Prostate gland (tissue), 2 donors: ENCODE measurements at regions not wholly inside any gene's neighbourhood (a gene's known extent, or its start where the extent isn't known, plus 50 kb on each side); places are given as distances from the start of the nearest gene placed in this dataset.

Source experiments
- DNase-seq: peaks from one replicate; pipeline ENCODE4 v3.0.0-alpha.2; 2019; ENCODE audit warnings: low spot score
- H3K27ac ChIP-seq, 2 donors: fragments of 200-600 bp; sonication (generic); 2 replicates each; pipeline ENCODE4 v1.5.1; 2017 to 2019
- H3K27me3 ChIP-seq: fragments of 200-600 bp; sonication (generic); replicated peaks from 2 replicates; pipeline ENCODE4 v1.5.1; 2019; ENCODE audit not compliant: insufficient read depth
- H3K36me3 ChIP-seq, 2 donors: fragments of 200-600 bp; sonication (generic); 1 replicate in 1 of 2; 2 replicates in 1 of 2; pipeline versions ENCODE4 v1.5.1 to v1.8.1; 2017 to 2019
- H3K4me1 ChIP-seq: fragments of 200-600 bp; sonication (generic); replicated peaks from 2 replicates; pipeline ENCODE4 v1.5.1; 2019
- H3K4me3 ChIP-seq, 2 donors: fragments of 200-600 bp; sonication (generic); 2 replicates each; pipeline ENCODE4 v1.5.1; 2017 to 2019
- H3K9me3 ChIP-seq: fragments of 200-600 bp; sonication (generic); 2 replicates; pipeline ENCODE4 v1.5.1; 2017
- CTCF ChIP-seq, 4 experiments: fragments of 200-600 bp in 2 of 4; fragments of 450-650 bp in 2 of 4; sonication (generic) in 2 of 4; IDR thresholded peaks; 1 replicate in 3 of 4; 2 replicates in 1 of 4; pipeline ENCODE4 v1.5.1; 2016 to 2019; ENCODE audit warnings: antibody characterized with exemption in 4 of 4, mild to moderate bottlenecking in 2 of 4, moderate library complexity in 2 of 4
- POLR2A ChIP-seq: fragments of 450-650 bp; IDR thresholded peaks from one replicate; pipeline ENCODE4 v1.6.1; 2016; ENCODE audit warnings: antibody characterized with exemption, mild to moderate bottlenecking
- POLR2AphosphoS5 ChIP-seq: sonication (generic); formaldehyde crosslinking; IDR thresholded peaks from one replicate; pipeline ENCODE4 v1.6.1; 2017; ENCODE audit warnings: antibody characterized with exemption
- WGBS: methylation state at CpG from one replicate; pipeline ENCODE4 v1.1.5; 2018; 5-methylcytosine and 5-hydroxymethylcytosine counted together
- intact Hi-C: fragments of 100-400 bp; cut with DNase I; formaldehyde crosslinking; loops from one replicate; pipeline ENCODE4 v1.14.2; 2022

DNA sequence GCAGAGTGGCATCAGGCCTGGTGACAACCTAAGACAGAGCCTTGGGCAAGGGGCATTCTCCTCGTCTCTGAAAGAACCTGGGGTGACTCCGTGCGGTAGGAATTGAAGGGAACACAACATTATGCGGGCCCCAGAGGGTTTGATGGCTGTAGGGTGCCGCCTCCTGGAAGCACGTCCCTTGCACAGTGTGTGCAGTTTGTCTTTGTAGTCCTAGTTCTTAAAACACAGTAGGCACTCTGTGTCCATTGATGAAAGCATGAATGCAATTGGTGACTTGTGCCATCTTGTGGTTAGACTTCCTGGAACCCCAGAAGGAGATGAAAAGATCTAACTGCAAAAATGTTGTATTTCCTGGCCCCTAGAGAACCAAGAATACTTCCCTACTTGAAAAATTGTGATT lies 279.8 kb downstream of the UTP18 start:
- no peak for DNase-seq
- Histone ChIP-seq H3K27me3 (no peaks in the 10 kb centered on the region), H3K4me1 (no peaks in the 10 kb centered on the region), H3K9me3 (no peaks in the 10 kb centered on the region), H3K36me3 (no peaks in the 10 kb centered on the region), H3K27ac (no peak overlapping the region), H3K4me3 (no peak overlapping the region)
- TF ChIP-seq POLR2AphosphoS5 (no peak), CTCF (IDR thresholded peaks at IDR 0.05) (no peak), POLR2A (no peak)
- 92% methylated on average over 6 of the region's 6 CpGs for WGBS
- intact Hi-C loops = no loop called here

DNA sequence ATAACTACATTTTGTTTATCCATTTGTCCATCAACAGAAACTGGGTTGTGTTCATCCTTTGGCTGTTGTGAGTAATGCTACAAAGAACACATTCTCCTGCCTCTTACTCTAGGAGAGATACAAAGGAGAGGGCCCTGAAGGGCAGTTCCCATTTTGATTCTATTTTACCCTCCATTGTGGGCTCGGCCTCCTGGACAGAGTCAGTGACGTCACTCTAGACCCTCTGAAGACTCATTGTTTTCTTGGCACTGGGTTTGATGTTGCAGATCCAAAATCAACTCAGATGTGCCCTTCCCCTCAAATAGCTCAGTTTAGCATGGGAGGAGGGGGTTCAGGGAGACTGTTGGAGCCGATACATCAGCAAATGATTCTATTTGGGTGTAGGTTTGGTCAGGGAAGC lies 280.9 kb downstream of the UTP18 start:
- H3K27me3 ChIP-seq = no peaks in the 10 kb centered on the region
- intact Hi-C loops = no loop called here
- 81% methylated on average over 3 of the region's 3 CpGs for WGBS

DNA sequence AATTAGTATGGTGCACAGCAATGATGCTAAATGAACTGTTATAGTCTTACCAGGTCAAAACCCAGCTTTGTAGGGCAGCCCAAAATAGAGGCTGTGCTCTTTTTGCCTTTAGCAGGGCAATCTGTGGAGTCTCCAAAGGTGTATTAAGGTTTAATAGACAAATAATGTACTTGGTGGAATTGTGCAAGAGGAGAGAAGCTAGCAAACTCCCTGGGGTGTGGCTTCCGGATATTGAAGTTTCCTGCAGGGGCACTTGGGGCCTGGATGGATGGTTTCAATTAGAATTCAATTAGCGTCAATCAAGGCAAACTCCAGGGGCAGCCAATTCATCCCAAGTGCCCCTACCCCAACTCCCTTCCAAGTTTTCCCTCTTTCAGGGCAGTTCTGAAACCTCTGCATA lies 285.8 kb downstream of the UTP18 start:
- intact Hi-C loops = no loop called here
- WGBS = 78% methylated on average over 2 of the region's 2 CpGs
- DNase-seq = no peak
- H3K27me3 ChIP-seq = no peaks in the 10 kb centered on the region
- H3K4me1 ChIP-seq = no peaks in the 10 kb centered on the region
- no peaks in the 10 kb centered on the region for H3K9me3 ChIP-seq
- TF ChIP-seq CTCF (IDR thresholded peaks at IDR 0.05) (no peak), POLR2AphosphoS5 (no peak), POLR2A (no peak)
- no peak overlapping the region for H3K4me3 ChIP-seq
- no peaks in the 10 kb centered on the region for H3K36me3 ChIP-seq
- no peak overlapping the region for H3K27ac ChIP-seq

More for the DNA sequence above, 280.9 kb downstream of the UTP18 start:
- no peak for TF ChIP-seq POLR2A
- Histone ChIP-seq H3K4me1 (no peaks in the 10 kb centered on the region), H3K27ac (no peak overlapping the region), H3K4me3 (no peak overlapping the region), H3K36me3 (no peaks in the 10 kb centered on the region), H3K9me3 (no peaks in the 10 kb centered on the region)
- no peak for DNase-seq

DNA sequence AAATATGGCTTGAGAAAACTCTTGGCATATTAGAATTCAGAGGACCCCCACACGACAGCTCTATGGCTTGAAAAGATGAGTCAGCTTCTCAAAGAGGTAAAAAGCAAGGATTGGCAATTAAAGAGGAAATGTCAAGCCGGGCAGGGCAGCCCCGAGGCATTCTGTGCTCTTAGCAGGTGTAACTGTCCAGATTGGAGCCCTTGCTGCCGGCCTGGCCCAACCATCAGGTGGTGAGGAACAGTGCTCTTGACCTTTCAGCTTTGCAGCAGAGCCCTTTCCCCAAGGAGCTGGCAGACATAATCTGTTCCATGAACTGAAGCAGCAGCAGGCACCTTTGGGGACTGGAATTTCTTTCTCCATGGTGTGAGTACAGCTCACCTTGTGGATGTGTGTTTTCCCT lies 287.8 kb downstream of the UTP18 start:
- H3K4me3 ChIP-seq = no peak overlapping the region
- no peaks in the 10 kb centered on the region for H3K4me1 ChIP-seq
- H3K27me3 ChIP-seq = no peaks in the 10 kb centered on the region
- no peak overlapping the region for H3K27ac ChIP-seq
- no peaks in the 10 kb centered on the region for H3K9me3 ChIP-seq
- intact Hi-C loops = no loop called here
- no peak for TF ChIP-seq POLR2A
- TF ChIP-seq CTCF (IDR thresholded peaks at IDR 0.05) = no peak
- TF ChIP-seq POLR2AphosphoS5 = no peak
- H3K36me3 ChIP-seq = no peaks in the 10 kb centered on the region
- no peak for DNase-seq
- WGBS = 30% methylated on average over 4 of the region's 4 CpGs

GRCh38 chr17:51555153-51555552 lies 294.8 kb downstream of the UTP18 start:
- WGBS = 96% methylated on average over 1 of the region's 1 CpG
- Histone ChIP-seq H3K36me3 (no peaks in the 10 kb centered on the region), H3K27ac (no peak overlapping the region), H3K4me3 (no peak overlapping the region), H3K9me3 (no peaks in the 10 kb centered on the region), H3K4me1 (no peaks in the 10 kb centered on the region), H3K27me3 (no peaks in the 10 kb centered on the region)
- no peak for DNase-seq
- no peak for TF ChIP-seq CTCF (IDR thresholded peaks at IDR 0.05)
- TF ChIP-seq POLR2A = no peak
- TF ChIP-seq POLR2AphosphoS5 = no peak
- intact Hi-C loops = no loop called here
